SK-N-SH treated with all-trans-retinoic acid at 6 μM for 48 hours (cell line): ENCODE measurements at regions not wholly inside any gene's neighbourhood (a gene's known extent, or its start where the extent isn't known, plus 50 kb on each side); places are given as distances from the start of the nearest gene placed in this dataset.

Experiments used
- ATAC-seq: fragments of 200-7000 bp; cut with Tn5 transposase; 3 replicates; pipeline ENCODE4 v1.9.1; 2020; ENCODE audit warnings: mild to moderate bottlenecking, moderate library complexity
- CREB5 ChIP-seq: fragments of 250-450 bp; sonication (Bioruptor Pico); IDR thresholded peaks from 2 replicates; pipeline ENCODE4 v1.5.1; 2020; ENCODE audit warnings: low read depth, mild to moderate bottlenecking, moderate library complexity
- CSDC2 ChIP-seq: fragments of 250-450 bp; sonication (Bioruptor Pico); IDR thresholded peaks from 2 replicates; pipeline ENCODE4 v1.5.0; 2020; ENCODE audit warnings: mild to moderate bottlenecking, moderate library complexity
- CSRNP3 ChIP-seq: fragments of 250-450 bp; sonication (Bioruptor Pico); IDR thresholded peaks from 2 replicates; pipeline ENCODE4 v1.5.1; 2021; ENCODE audit warnings: mild to moderate bottlenecking, moderate library complexity
- ESRRG ChIP-seq: fragments of 250-450 bp; sonication (Bioruptor Pico); IDR thresholded peaks from 2 replicates; pipeline ENCODE4 v1.6.1; 2021; ENCODE audit warnings: mild to moderate bottlenecking
- ISL1 ChIP-seq: fragments of 250-450 bp; sonication (Bioruptor Pico); IDR thresholded peaks from 2 replicates; pipeline ENCODE4 v2.1.2; 2022; ENCODE audit warnings: mild to moderate bottlenecking, moderate library complexity
- OSR1 ChIP-seq: fragments of 250-450 bp; sonication (Bioruptor Pico); IDR thresholded peaks from 2 replicates; pipeline ENCODE4 v1.8.0; 2022; ENCODE audit warnings: moderate library complexity, mild to moderate bottlenecking, inconsistent platforms
- POU6F1 ChIP-seq: fragments of 250-450 bp; sonication (Bioruptor Pico); IDR thresholded peaks from 2 replicates; pipeline ENCODE4 v1.8.0; 2021; ENCODE audit warnings: low read depth, mild to moderate bottlenecking, moderate library complexity, borderline replicate concordance
- PPARA ChIP-seq: fragments of 250-450 bp; sonication (Bioruptor Pico); IDR thresholded peaks from 2 replicates; pipeline ENCODE4 v1.5.0; 2020; ENCODE audit warnings: mild to moderate bottlenecking, borderline replicate concordance
- RARB ChIP-seq: fragments of 250-450 bp; sonication (Bioruptor Pico); IDR thresholded peaks from 2 replicates; pipeline ENCODE4 v1.8.0; 2021; ENCODE audit warnings: mild to moderate bottlenecking, moderate library complexity
- SNAI2 ChIP-seq: fragments of 250-450 bp; sonication (Bioruptor Pico); IDR thresholded peaks from 2 replicates; pipeline ENCODE4 v1.5.0; 2020; ENCODE audit warnings: mild to moderate bottlenecking, moderate library complexity
- TCF4 ChIP-seq: fragments of 250-450 bp; sonication (Bioruptor Pico); IDR thresholded peaks from 2 replicates; pipeline ENCODE4 v1.8.0; 2021; ENCODE audit warnings: mild to moderate bottlenecking, moderate library complexity, borderline replicate concordance
- TOX ChIP-seq: fragments of 250-450 bp; sonication (Bioruptor Pico); IDR thresholded peaks from 2 replicates; pipeline ENCODE4 v1.8.0; 2021; ENCODE audit warnings: mild to moderate bottlenecking, moderate library complexity, borderline replicate concordance
- ZC3H10 ChIP-seq: fragments of 250-450 bp; sonication (Bioruptor Pico); IDR thresholded peaks from 2 replicates; pipeline ENCODE4 v1.5.1; 2021; ENCODE audit warnings: mild to moderate bottlenecking, moderate library complexity
- ZFP3 ChIP-seq: fragments of 250-450 bp; sonication (Bioruptor Pico); IDR thresholded peaks from 2 replicates; pipeline ENCODE4 v1.5.0; 2020; ENCODE audit warnings: mild to moderate bottlenecking, moderate library complexity
- ZFP30 ChIP-seq: fragments of 450-650 bp; formaldehyde crosslinking; IDR thresholded peaks from 2 replicates; pipeline ENCODE4 v1.5.0; 2022; ENCODE audit warnings: mild to moderate bottlenecking, moderate library complexity
- ZNF70 ChIP-seq: fragments of 450-650 bp; formaldehyde crosslinking; IDR thresholded peaks from 2 replicates; pipeline ENCODE4 v1.5.0; 2020; ENCODE audit warnings: mild to moderate bottlenecking, moderate library complexity
- TF ChIP-seq, protein P1 (sequence below): fragments of 250-450 bp; sonication (Bioruptor Pico); IDR thresholded peaks from 2 replicates; pipeline ENCODE4 v1.8.0; 2020; ENCODE audit warnings: mild to moderate bottlenecking, moderate library complexity, borderline replicate concordance

- no peak for TF ChIP-seq SNAI2 (CRISPR knock-in tag)
- TF ChIP-seq PPARA (CRISPR knock-in tag), result no peak
- no peak for TF ChIP-seq ESRRG (CRISPR knock-in tag)
- TF ChIP-seq CREB5 (CRISPR knock-in tag), result no peak
- TF ChIP-seq ZFP3 (CRISPR knock-in tag), result no peak
- TF ChIP-seq TOX (CRISPR knock-in tag), result no peak
- no peak for TF ChIP-seq ISL1 (CRISPR knock-in tag)
- ATAC-seq, result no peak
These were observed 95.5 kb downstream of the MIS18A start for GRCh38 chr21:32183396-32183795.

DNA sequence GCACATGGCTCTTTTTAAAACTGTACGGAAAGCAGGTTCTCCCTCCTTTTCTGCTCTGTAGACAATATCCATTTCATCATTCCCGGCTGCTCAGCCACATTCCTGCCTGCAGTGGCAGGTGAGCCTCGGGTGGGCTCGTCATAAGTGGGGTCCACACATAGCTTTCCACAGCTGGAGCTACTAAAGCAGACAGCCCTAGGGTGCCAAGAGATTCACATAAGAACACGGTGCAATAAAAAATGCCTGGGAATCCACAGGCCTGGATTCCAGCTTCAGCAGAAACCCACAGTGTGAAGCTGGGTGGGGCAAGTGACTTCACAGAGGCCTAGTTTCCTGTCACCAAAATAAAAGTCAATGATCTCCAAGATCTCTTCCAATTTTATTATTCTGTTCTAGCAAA lies 96.4 kb downstream of the MIS18A start:
- ATAC-seq, result no peak
- TF ChIP-seq, protein P1, sequence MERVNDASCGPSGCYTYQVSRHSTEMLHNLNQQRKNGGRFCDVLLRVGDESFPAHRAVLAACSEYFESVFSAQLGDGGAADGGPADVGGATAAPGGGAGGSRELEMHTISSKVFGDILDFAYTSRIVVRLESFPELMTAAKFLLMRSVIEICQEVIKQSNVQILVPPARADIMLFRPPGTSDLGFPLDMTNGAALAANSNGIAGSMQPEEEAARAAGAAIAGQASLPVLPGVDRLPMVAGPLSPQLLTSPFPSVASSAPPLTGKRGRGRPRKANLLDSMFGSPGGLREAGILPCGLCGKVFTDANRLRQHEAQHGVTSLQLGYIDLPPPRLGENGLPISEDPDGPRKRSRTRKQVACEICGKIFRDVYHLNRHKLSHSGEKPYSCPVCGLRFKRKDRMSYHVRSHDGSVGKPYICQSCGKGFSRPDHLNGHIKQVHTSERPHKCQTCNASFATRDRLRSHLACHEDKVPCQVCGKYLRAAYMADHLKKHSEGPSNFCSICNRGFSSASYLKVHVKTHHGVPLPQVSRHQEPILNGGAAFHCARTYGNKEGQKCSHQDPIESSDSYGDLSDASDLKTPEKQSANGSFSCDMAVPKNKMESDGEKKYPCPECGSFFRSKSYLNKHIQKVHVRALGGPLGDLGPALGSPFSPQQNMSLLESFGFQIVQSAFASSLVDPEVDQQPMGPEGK (CRISPR knock-in tag), result no peak
- TF ChIP-seq CSRNP3 (CRISPR knock-in tag) (no peak), ZNF70 (no peak), ZFP30 (CRISPR knock-in tag) (no peak)

GRCh38 chr21:32181457-32181856 lies 97.4 kb downstream of the MIS18A start:
- no peak for TF ChIP-seq PPARA (CRISPR knock-in tag)
- TF ChIP-seq OSR1, result no peak
- TF ChIP-seq TOX (CRISPR knock-in tag), result no peak
- ATAC-seq, result no peak

DNA sequence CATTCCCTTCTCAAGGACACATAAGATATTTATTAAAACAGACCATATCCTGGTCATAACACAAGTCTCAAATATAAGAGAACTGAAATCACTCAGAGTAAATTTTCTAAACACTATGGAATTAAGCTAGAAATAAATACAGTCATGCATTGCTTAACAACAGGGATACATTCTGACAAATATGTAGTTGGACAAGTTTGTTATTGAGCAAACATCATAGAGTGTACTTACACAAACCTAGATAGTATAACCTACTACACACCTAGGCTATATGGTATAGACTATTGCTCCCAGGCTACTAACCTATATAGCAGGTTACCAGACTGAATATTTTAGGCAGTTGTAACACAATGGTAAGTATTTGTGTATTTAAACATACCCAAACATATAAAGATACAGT lies 104.0 kb downstream of the MIS18A start:
- TF ChIP-seq OSR1, result no peak
- no peak for TF ChIP-seq RARB (CRISPR knock-in tag)
- TF ChIP-seq PPARA (CRISPR knock-in tag), result no peak
- no peak for TF ChIP-seq TCF4 (CRISPR knock-in tag)
- no peak for TF ChIP-seq ZFP30 (CRISPR knock-in tag)
- TF ChIP-seq CSDC2 (CRISPR knock-in tag), result no peak
- no peak for TF ChIP-seq ZNF70
- ATAC-seq, result no peak

DNA sequence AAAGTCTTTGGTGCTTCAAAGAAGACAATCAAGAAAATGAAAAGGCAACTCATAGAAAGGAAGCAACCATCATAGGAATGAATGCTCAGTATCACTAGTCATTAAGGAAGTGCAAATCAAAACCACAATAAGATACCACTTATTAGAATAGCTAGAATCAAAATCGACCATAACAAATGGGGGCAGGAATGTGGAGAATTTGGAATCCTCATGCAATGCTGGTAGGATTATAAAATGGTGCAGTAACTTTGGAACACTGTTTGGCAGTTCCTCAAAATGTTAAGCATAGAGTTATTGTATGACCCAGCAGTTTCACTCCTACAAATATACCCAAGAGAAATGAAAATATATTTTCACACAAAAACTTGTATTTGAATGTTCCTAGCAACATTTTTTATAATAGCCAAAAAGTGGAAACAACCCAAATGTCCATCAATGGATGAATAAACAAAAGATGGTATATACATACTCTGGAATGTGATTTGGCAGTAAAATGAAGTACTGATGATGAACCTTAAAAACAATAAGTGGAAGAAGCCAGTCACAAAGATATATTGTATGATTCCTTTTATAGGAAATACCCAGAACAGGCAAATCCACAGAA lies 105.6 kb downstream of the MIS18A start:
- TF ChIP-seq CSRNP3 (CRISPR knock-in tag) (no peak), ISL1 (CRISPR knock-in tag) (no peak), ESRRG (CRISPR knock-in tag) (no peak), SNAI2 (CRISPR knock-in tag) (no peak), ZC3H10 (CRISPR knock-in tag) (no peak), RARB (CRISPR knock-in tag) (no peak), ZFP3 (CRISPR knock-in tag) (no peak), PPARA (CRISPR knock-in tag) (no peak), POU6F1 (CRISPR knock-in tag) (no peak)
- ATAC-seq, result no peak
